NCI-H526 (cell line): ENCODE measurements at regions not wholly inside any gene's neighbourhood (a gene's known extent, or its start where the extent isn't known, plus 50 kb on each side); places are given as distances from the start of the nearest gene placed in this dataset.
"Not testable (repeated sequence)": the region's sequence is repeated elsewhere in the genome, so short reads cannot be mapped to it uniquely, and the experiment has no call there.

ENCODE experiments used
- DNase-seq, 2 experiments: peaks; one replicate each; lab custom pipeline; 2025; lab: John Stamatoyannopoulos, UW

DNA sequence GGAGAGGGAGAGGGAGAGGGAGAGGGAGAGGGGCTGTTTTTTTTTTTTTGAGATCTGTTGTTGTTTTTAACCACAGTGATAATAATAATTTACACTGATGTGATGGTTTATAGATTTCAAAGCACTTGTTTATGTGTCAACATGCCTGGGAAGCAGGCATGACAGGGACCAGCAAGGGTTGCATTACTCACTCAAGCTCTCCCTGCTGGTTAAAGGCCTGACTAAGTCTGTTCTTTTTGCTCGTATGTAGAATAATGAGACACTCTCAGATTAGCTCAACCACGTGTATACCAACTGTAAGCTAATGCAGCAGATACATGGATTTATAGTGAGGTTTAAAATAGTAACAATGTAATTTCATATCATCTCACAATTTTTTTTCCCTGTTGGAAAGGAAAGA lies 134.6 kb upstream of the BOD1L1 start:
- no peak for DNase-seq

DNA sequence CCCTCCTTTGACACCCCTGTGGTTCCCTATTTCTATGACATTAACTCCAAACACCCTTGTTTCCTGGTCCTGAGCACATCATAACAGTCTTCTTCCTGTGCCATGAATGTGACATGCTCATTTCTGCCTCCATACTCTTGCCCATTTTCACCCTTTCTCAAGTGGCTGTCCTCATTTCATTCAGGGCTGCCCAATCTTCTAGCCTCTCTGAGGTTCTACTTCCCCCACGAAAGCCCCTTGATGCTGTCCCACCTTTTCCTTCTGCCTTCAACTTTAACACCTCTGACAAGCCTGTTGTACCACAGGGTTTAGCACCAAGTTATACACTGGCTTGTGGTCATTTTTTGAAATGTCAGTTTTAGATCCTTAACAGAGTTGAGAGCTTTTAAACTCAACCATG lies 136.2 kb upstream of the BOD1L1 start:
- DNase-seq = no peak

- DNase-seq = no peak
These were observed 138.0 kb upstream of the BOD1L1 start for GRCh38 chr4:13765539-13765938.

- DNase-seq = no peak
These were observed 139.4 kb upstream of the BOD1L1 start for GRCh38 chr4:13766761-13767540.

GRCh38 chr4:13777341-13777740 lies 149.8 kb upstream of the BOD1L1 start:
- DNase-seq = no peak

GRCh38 chr4:13778367-13778766 lies 150.8 kb upstream of the BOD1L1 start:
- DNase-seq = no peak

DNA sequence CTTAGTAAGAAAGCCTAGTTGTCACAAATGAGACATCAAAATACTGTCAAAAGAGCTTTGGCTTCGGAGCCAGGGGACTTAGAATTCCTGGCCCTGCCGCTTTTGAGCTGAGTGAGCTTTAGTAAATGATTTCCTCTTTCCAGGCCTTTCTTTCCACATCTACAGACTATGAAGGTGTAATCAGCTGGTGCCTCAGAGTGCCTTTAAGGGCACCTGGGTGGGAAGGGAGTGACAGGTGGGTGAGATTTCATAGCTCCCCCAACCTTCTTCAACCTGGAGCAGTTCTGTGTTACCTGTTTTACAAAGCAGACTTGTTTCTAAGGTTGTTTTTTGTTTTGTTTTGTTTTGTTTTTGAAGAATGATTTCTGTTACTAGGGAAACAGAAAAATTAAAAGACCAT lies 154.7 kb upstream of the BOD1L1 start:
- DNase-seq = no peak

GRCh38 chr4:13783800-13784411 lies 156.4 kb upstream of the BOD1L1 start:
- no peak for DNase-seq

GRCh38 chr4:13793020-13793710 lies 165.6 kb upstream of the BOD1L1 start:
- no peak for DNase-seq

DNA sequence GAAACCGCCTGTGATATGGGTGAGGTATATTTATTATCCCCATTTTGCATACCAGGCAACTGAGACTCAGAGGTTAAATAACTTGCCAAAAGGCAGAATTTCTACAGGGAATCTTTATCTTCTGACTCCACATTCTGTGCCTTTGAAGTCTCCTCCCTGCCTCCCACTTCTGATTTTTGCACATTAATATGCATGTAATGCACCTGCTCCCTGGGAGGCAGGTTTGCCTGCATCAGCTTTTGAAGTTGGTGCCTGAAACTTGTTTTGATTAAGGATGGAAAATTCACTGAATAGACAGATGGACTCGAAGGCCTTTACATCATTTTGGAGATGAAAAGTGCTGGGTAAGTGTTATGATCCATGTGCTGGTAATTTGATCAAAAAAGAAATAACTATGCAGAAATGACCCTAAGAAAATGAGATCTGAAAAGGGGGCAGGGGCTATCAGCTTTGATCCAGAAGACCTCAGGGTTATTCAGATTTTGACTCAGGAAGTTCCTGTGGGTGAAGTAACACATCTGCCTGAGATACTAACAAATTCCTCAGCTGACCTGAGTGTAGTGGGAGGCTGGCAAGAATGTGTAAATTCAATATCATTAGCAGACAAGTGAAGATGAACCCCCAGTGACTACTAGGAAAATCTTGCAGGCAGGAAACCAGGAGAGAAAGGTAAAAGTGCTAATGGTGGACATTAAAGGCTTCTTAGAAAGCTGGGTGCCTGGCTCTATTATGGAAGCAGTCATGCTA lies 167.5 kb upstream of the BOD1L1 start:
- DNase-seq = no peak

DNA sequence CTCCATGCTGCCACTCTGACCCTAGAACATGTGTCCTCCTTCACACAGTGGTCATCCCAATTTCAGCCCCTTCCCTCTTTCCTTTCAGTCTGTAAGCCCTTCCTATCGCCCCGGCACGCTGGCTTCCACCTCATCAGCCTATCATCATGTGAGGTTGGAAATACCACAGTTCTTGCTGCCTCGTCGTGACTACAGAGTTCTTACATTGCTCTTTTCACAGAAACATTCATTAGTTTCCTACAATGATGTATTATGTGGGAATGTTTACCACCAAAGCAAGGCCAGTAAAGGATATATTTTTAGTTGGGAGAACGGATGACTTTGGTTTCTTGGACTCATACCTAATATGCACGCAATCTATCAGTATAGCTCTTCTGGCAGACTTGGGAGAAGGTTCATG lies 169.5 kb upstream of the BOD1L1 start:
- DNase-seq = no peak

GRCh38 chr4:13815231-13815630 lies 187.7 kb upstream of the BOD1L1 start:
- no peak for DNase-seq

DNA sequence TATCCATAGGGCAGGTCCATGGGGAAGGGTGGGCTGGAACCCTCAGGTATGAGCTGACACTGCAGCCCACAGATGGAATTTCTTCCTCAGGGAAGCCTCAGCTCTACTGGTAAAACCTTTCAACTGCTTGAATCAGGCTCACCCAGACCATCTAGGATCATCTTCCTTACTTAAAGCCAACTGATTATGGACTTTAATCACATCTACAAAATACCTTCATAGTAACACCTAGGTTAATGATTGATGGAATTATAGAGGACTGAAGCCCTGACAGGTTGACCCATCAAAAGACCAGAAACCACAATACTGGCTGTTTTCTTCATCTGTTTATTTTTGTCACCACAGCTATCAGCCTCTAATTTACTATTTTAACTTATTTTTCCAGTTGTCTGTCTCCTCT lies 188.9 kb upstream of the BOD1L1 start:
- DNase-seq = no peak

- DNase-seq = no peak
These were observed 194.0 kb upstream of the BOD1L1 start for GRCh38 chr4:13821522-13821921.

GRCh38 chr4:13825822-13826221 lies 198.3 kb upstream of the BOD1L1 start:
- not testable (repeated sequence) for DNase-seq

DNA sequence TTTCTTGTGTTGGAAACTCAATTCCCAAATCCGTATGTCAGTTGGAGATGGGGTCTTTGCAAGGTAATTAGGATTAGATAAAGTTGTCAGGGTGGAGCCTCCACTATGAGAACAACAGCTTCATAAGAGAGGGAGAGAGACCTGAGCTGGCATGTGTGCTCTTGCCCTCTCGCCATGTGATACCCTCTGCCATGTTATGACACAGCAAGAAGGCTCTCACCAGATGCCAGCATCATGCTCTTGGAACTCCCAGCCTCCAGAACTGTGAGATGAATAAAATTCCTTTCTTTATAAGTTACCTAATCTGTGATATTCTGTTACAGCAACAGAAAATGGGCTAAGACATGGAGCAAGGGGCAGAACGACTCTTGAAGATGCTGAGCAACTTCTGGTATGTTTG lies 201.9 kb upstream of the BOD1L1 start:
- DNase-seq = no peak

- no peak for DNase-seq
These were observed 202.9 kb upstream of the BOD1L1 start for GRCh38 chr4:13830449-13830848.

- no peak for DNase-seq
These were observed 205.8 kb upstream of the BOD1L1 start for GRCh38 chr4:13833171-13833804.

DNA sequence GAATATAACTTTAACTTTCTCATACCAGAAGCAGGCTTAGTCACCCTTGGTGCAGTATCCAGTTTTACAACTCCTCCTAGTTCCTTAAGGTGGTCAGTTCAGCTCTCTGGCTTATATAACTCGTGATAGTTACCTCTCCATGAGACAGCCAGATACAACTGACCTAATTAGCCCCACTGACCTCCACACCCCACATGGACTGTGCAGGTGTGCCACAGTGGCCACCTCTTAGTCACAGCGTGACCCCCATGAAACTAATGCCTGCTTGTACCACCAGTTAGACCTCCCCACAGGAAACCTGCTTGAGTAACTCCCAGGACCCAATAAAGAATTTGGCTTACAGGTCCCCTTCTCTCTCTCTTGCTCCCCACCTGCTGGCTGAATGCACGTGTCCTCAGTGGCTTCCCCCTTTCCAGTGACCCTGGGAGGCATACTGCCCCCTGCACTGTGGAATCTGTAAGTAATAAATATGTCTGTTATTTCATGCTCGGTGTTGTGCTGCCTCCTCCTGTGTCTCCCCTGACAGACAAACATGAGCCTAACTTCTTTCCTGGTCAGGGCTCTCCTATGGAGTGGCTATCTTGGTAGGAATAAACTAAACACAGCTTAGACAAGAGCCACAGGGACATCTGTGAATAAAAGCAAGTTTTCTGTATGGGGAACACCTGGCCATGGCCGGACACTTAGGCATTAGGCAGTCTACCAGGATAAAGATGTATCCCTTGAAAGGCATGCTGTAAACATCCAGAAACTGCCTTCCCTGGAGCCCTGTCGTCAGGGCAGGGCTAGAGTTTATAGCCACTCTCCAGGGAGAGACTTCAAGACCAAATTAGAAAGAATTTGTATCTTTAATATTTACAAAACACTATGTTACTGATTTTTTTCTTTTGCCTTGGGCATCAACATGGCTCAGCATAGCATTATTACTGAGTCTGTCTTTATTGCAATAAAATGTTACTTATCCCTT lies 209.7 kb upstream of the BOD1L1 start:
- no peak for DNase-seq

- DNase-seq = no peak
These were observed 213.1 kb upstream of the BOD1L1 start for GRCh38 chr4:13840502-13841190.
